ENCODE measurements at regions not wholly inside any gene's neighbourhood (a gene's known extent, or its start where the extent isn't known, plus 50 kb on each side); places are given as distances from the start of the nearest gene placed in this dataset.

- TF ChIP-seq RAD21 (IDR thresholded peaks at IDR 0.05; ENCODE audit: insufficient read depth, low read depth, low read length) (no peak), SREBF1 (IDR thresholded peaks at IDR 0.05; ENCODE audit: low read length) (no peak), ZNF274 (IDR thresholded peaks at IDR 0.05; ENCODE audit: insufficient read depth, insufficient read length) (no peak), FOXK2 (IDR thresholded peaks at IDR 0.05) (no peak)
Measured at GRCh38 chr1:233787599-233787998, 116.9 kb upstream of the SLC35F3 start (continued).

GRCh38 chr1:233788687-233789086 lies 115.8 kb upstream of the SLC35F3 start:
- TF ChIP-seq PAX8 (IDR thresholded peaks at IDR 0.05) (no peak), YBX1 (IDR thresholded peaks at IDR 0.05) (no peak), E4F1 (IDR thresholded peaks at IDR 0.05; ENCODE audit: borderline replicate concordance, partially characterized antibody) (no peak), NFYA (IDR thresholded peaks at IDR 0.05; ENCODE audit: borderline replicate concordance, low read depth, low read length) (no peak), FOXK2 (IDR thresholded peaks at IDR 0.05) (no peak), TAF1 (IDR thresholded peaks at IDR 0.05; ENCODE audit: borderline replicate concordance, low read depth, low read length) (no peak), ZNF592 (IDR thresholded peaks at IDR 0.05) (no peak), RB1 (IDR thresholded peaks at IDR 0.05; ENCODE audit: borderline replicate concordance) (no peak), ZNF217 (IDR thresholded peaks at IDR 0.05) (no peak), NR2C1 (IDR thresholded peaks at IDR 0.05) (no peak), PML (IDR thresholded peaks at IDR 0.05; ENCODE audit: low read length) (no peak)
- no TSS peak for BruUV-seq (replicated peaks)
- Histone ChIP-seq H3K27ac (ENCODE audit: control insufficient read depth, insufficient read depth) (no peak overlapping the region), H3K4me3 (no peak overlapping the region), H3K36me3 (ENCODE audit: control insufficient read depth in 2 of 2, insufficient read depth in 2 of 2, low read length in 1 of 2) (no peaks in the 10 kb centered on the region), H4K20me1 (ENCODE audit: control insufficient read depth, insufficient read depth) (no peaks in the 10 kb centered on the region), H3K9me3 (replicated peaks; ENCODE audit: control insufficient read depth, insufficient read depth, low read length) (no peaks in the 10 kb centered on the region), H3K9ac (ENCODE audit: control insufficient read depth, insufficient read depth, low read length) (no peak overlapping the region), H3K27me3 (replicated peaks in 1 of 2; ENCODE audit: control insufficient read depth in 2 of 2, insufficient read depth in 2 of 2, low read length in 1 of 2) (no peaks in the 10 kb centered on the region), H3K79me2 (ENCODE audit: control insufficient read depth, insufficient read depth, low read length) (no peaks in the 10 kb centered on the region), H3K4me1 (ENCODE audit: control insufficient read depth, insufficient read depth, low read length) (no peaks in the 10 kb centered on the region), H2AFZ (ENCODE audit: control insufficient read depth, low read depth, low read length) (no peak overlapping the region), H3K4me2 (ENCODE audit: control insufficient read depth, insufficient read depth) (no peak overlapping the region)
- DNase-seq (ENCODE audit: low read depth, low spot score) (no peak), ATAC-seq (no peak), FAIRE-seq (no peak)
- ChIA-PET RAD21 (ENCODE audit: unreplicated experiment) (interaction anchor here (3.9 kb wide), 1 partner anchor 349 kb away, joined by 81 read pairs; no protein-coding TSS in a partner anchor), CTCF (interaction anchor here (6.0 kb wide), 1 partner anchor 349 kb away, joined by 143 read pairs; no protein-coding TSS in a partner anchor), SMC1A (ENCODE audit: uncharacterized antibody, unreplicated experiment) (interaction anchor here (1.9 to 5.5 kb wide), 2 partner anchors 270 to 349 kb away, joined by 6 to 107 read pairs; no protein-coding TSS in a partner anchor), POLR2A (no interaction called here)
- intact Hi-C loops (cut with micrococcal nuclease; ENCODE audit: unreplicated experiment): no loop called here
- in situ Hi-C loops (cut with MboI): no loop called here

All from GM12878 (cell line).